Hepatocyte (in vitro differentiated cells): ENCODE measurements at regions not wholly inside any gene's neighbourhood (a gene's known extent, or its start where the extent isn't known, plus 50 kb on each side); places are given as distances from the start of the nearest gene placed in this dataset.

ENCODE experiments used
- DNase-seq: peaks from one replicate; pipeline ENCODE4 v3.0.0-alpha.2; 2016; ENCODE audit warnings: low spot score
- H2AFZ ChIP-seq: fragments of 200-600 bp; sonication (generic); 2 replicates; pipeline ENCODE4 v1.6.0; 2016; ENCODE audit warnings: antibody characterized with exemption, mild to moderate bottlenecking
- H3K27ac ChIP-seq: fragments of 200-600 bp; sonication (generic); 2 replicates; pipeline ENCODE4 v1.5.1; 2016; ENCODE audit warnings: mild to moderate bottlenecking
- H3K27me3 ChIP-seq: fragments of 200-600 bp; sonication (generic); 2 replicates; pipeline ENCODE4 v1.6.1; 2016
- H3K36me3 ChIP-seq: fragments of 200-600 bp; sonication (generic); replicated peaks from 2 replicates; pipeline ENCODE4 v1.5.1; 2016; ENCODE audit warnings: low read depth; ENCODE audit not compliant: insufficient read depth
- H3K4me1 ChIP-seq: fragments of 200-600 bp; sonication (generic); 2 replicates; pipeline ENCODE4 v1.5.1; 2016; ENCODE audit warnings: mild to moderate bottlenecking, moderate library complexity; ENCODE audit not compliant: insufficient read depth
- H3K4me2 ChIP-seq: fragments of 200-600 bp; sonication (generic); 2 replicates; pipeline ENCODE4 v1.6.0; 2016
- H3K4me3 ChIP-seq: fragments of 200-600 bp; sonication (generic); 2 replicates; pipeline ENCODE4 v1.5.1; 2016; ENCODE audit warnings: mild to moderate bottlenecking
- H3K79me2 ChIP-seq: fragments of 200-600 bp; sonication (generic); 2 replicates; pipeline ENCODE4 v1.6.0; 2017; ENCODE audit warnings: mild to moderate bottlenecking
- H3K9me2 ChIP-seq: fragments of 200-600 bp; sonication (generic); replicated peaks from 2 replicates; pipeline ENCODE4 v1.6.0; 2017; ENCODE audit warnings: mild to moderate bottlenecking; ENCODE audit not compliant: insufficient read depth
- H3K9me3 ChIP-seq: fragments of 200-600 bp; sonication (generic); 2 replicates; pipeline ENCODE4 v1.5.1; 2016; ENCODE audit warnings: low read depth, mild to moderate bottlenecking
- H4K20me1 ChIP-seq: fragments of 200-600 bp; sonication (generic); 2 replicates; pipeline ENCODE4 v1.6.0; 2016; ENCODE audit warnings: mild to moderate bottlenecking; ENCODE audit not compliant: insufficient read depth, poor library complexity, severe bottlenecking
- CTCF ChIP-seq: fragments of 200-600 bp; sonication (generic); IDR thresholded peaks from 2 replicates; pipeline ENCODE4 v1.5.1; 2016; ENCODE audit warnings: antibody characterized with exemption, mild to moderate bottlenecking; ENCODE audit not compliant: poor library complexity
- EZH2 ChIP-seq: fragments of 200-600 bp; sonication (generic); IDR thresholded peaks from 2 replicates; pipeline ENCODE4 v1.6.1; 2016; ENCODE audit warnings: antibody characterized with exemption, mild to moderate bottlenecking, borderline replicate concordance
- EZH2phosphoT487 ChIP-seq: fragments of 200-600 bp; sonication (generic); IDR thresholded peaks from one replicate; pipeline ENCODE4 v1.6.1; 2018; ENCODE audit warnings: antibody characterized with exemption, mild to moderate bottlenecking, low read depth, moderate library complexity; ENCODE audit not compliant: unreplicated experiment, severe bottlenecking
- WGBS: methylation state at CpG from one replicate; pipeline ENCODE4 v1.1.6; 2016; ENCODE audit warnings: low lambda C conversion rate; ENCODE audit errors: missing lambda C conversion rate; 5-methylcytosine and 5-hydroxymethylcytosine counted together

- Histone ChIP-seq H4K20me1 (no peaks in the 10 kb centered on the region), H3K4me1 (no peaks in the 10 kb centered on the region), H2AFZ (no peak overlapping the region), H3K79me2 (no peaks in the 10 kb centered on the region), H3K4me3 (no peak overlapping the region), H3K4me2 (no peak overlapping the region), H3K9me2 (no peaks in the 10 kb centered on the region), H3K9me3 (no peaks in the 10 kb centered on the region), H3K27me3 (no peaks in the 10 kb centered on the region), H3K27ac (no peak overlapping the region), H3K36me3 (no peaks in the 10 kb centered on the region)
- WGBS, result 93% methylated on average over 8 of the region's 8 CpGs
- DNase-seq, result no peak
- TF ChIP-seq EZH2phosphoT487 (no peak), CTCF (no peak)
These were observed 411.0 kb upstream of the AGA start for GRCh38 chr4:177853229-177853628.

GRCh38 chr4:177855507-177856197 lies 413.4 kb upstream of the AGA start:
- Histone ChIP-seq H2AFZ (no peak overlapping the region), H4K20me1 (no peaks in the 10 kb centered on the region), H3K27ac (no peak overlapping the region), H3K36me3 (no peaks in the 10 kb centered on the region), H3K4me2 (no peak overlapping the region), H3K4me3 (no peak overlapping the region), H3K27me3 (no peaks in the 10 kb centered on the region), H3K9me2 (no peaks in the 10 kb centered on the region), H3K9me3 (no peaks in the 10 kb centered on the region), H3K79me2 (no peaks in the 10 kb centered on the region), H3K4me1 (no peaks in the 10 kb centered on the region)
- 70% methylated on average over 5 of the region's 5 CpGs for WGBS
- no peak for DNase-seq
- no peak for TF ChIP-seq CTCF
- no peak for TF ChIP-seq EZH2phosphoT487
- TF ChIP-seq EZH2, result no peak

- Histone ChIP-seq H3K4me2 (no peak overlapping the region), H3K4me1 (no peaks in the 10 kb centered on the region), H3K79me2 (no peaks in the 10 kb centered on the region), H3K4me3 (no peak overlapping the region), H2AFZ (no peak overlapping the region), H3K9me3 (no peaks in the 10 kb centered on the region), H3K9me2 (no peaks in the 10 kb centered on the region), H3K36me3 (no peaks in the 10 kb centered on the region), H3K27me3 (no peaks in the 10 kb centered on the region), H3K27ac (no peak overlapping the region), H4K20me1 (no peaks in the 10 kb centered on the region)
- TF ChIP-seq EZH2phosphoT487 (no peak), CTCF (no peak), EZH2 (no peak)
- DNase-seq, result no peak
These were observed 417.9 kb upstream of the AGA start for GRCh38 chr4:177860171-177860570.
